ENCODE measurements at regions not wholly inside any gene's neighbourhood (a gene's known extent, or its start where the extent isn't known, plus 50 kb on each side); places are given as distances from the start of the nearest gene placed in this dataset.
A peak's percentile ranks its signal among the peaks of the same experiment; 100 is the strongest.
"Not testable (repeated sequence)": the region's sequence is repeated elsewhere in the genome, so short reads cannot be mapped to it uniquely, and the experiment has no call there.

- peak; percentile 9 for DNase-seq
Observed at GRCh38 chr2:19098467-19099160, 259.8 kb downstream of the OSR1 start.

GRCh38 chr2:19089476-19089875 lies 268.9 kb downstream of the OSR1 start:
- DNase-seq = not testable (repeated sequence)

- DNase-seq = no peak
Observed at GRCh38 chr2:19086231-19086651, 272.2 kb downstream of the OSR1 start.

GRCh38 chr2:19078709-19079108 lies 279.7 kb downstream of the OSR1 start:
- no peak for DNase-seq

GRCh38 chr2:19073522-19073921 lies 284.9 kb downstream of the OSR1 start:
- DNase-seq = peak; percentile 12

GRCh38 chr2:19072161-19072560 lies 286.3 kb downstream of the OSR1 start:
- no peak for DNase-seq

- DNase-seq = no peak
Observed at GRCh38 chr2:19070886-19071285, 287.5 kb downstream of the OSR1 start.

GRCh38 chr2:19068206-19068605 lies 290.2 kb downstream of the OSR1 start:
- no peak for DNase-seq

GRCh38 chr2:19062370-19062769 lies 296.1 kb downstream of the OSR1 start:
- DNase-seq = no peak

GRCh38 chr2:19059076-19059475 lies 299.3 kb downstream of the OSR1 start:
- DNase-seq = no peak

- DNase-seq = no peak
Observed at GRCh38 chr2:19051203-19051831, 307.1 kb downstream of the OSR1 start.

- no peak for DNase-seq
Observed at GRCh38 chr2:19050354-19050753, 308.1 kb downstream of the OSR1 start.

GRCh38 chr2:19048593-19049266 lies 309.7 kb downstream of the OSR1 start:
- no peak for DNase-seq

GRCh38 chr2:19046986-19047780 lies 311.2 kb downstream of the OSR1 start:
- DNase-seq = no peak

- DNase-seq = no peak
Observed at GRCh38 chr2:19045151-19045550, 313.3 kb downstream of the OSR1 start.

GRCh38 chr2:19043893-19044292 lies 314.5 kb downstream of the OSR1 start:
- no peak for DNase-seq

- no peak for DNase-seq
Observed at GRCh38 chr2:19041434-19042041, 316.9 kb downstream of the OSR1 start.

GRCh38 chr2:19038071-19039015 lies 320.1 kb downstream of the OSR1 start:
- peak; percentile 88 for DNase-seq

GRCh38 chr2:19036091-19036490 lies 322.3 kb downstream of the OSR1 start:
- no peak for DNase-seq

- peak; percentile 38 for DNase-seq
Observed at GRCh38 chr2:19035238-19035637, 323.2 kb downstream of the OSR1 start.

- DNase-seq = no peak
Observed at GRCh38 chr2:19033240-19033639, 325.2 kb downstream of the OSR1 start.

GRCh38 chr2:19031642-19032041 lies 326.8 kb downstream of the OSR1 start:
- peak; percentile 49 for DNase-seq

Data from fibroblast of skin of right quadriceps (primary cell).